ENCODE measurements at regions not wholly inside any gene's neighbourhood (a gene's known extent, or its start where the extent isn't known, plus 50 kb on each side); places are given as distances from the start of the nearest gene placed in this dataset.
A peak's percentile ranks its signal among the peaks of the same experiment; 100 is the strongest.
"Not testable (repeated sequence)": the region's sequence is repeated elsewhere in the genome, so short reads cannot be mapped to it uniquely, and the experiment has no call there.

DNA sequence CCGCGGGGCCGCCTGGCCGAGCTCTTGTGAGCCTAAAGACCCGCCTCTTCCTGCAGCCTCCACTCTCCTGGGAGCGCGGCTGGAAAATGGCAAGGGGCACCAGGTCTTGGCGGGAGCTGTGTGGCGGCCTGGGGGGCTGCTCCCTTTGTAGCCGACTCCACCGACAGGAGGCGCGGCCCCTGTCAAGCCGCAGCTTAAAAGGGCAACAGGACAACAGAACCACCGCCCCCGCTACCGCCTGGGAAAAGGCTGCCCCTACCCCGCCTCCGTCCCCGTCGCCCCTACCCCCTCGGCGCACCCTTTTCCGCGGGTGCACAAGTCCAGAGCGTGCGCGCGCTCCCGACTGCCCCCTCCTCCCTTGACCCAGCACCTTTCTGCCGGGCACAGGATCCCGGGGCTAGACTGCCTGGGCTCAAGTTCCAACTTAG, 60.3 kb downstream of the GOLGA8K start:
- DNase-seq = peak; percentile 56

- not testable (repeated sequence) for DNase-seq
Measured at GRCh38 chr15:32342268-32342667, 60.8 kb downstream of the GOLGA8K start.

DNA sequence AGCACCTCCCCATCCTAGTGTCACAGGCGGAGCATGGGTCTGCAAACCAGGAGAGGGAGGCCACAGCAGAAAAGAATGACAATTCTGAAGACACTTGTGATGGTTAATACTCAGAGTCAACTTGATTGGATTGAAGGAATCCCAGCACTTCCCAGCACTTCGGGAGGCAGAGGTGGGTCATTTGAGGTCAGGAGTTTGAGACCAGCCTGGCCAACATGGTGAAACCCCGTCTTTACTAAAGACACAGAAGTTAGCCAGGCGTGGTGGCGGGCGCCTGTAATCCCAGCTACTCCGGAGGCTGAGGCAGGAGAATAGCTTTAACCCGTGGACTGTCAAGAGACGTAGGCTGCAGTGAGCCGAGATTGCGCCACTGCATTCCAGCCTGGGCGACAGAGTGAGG, 61.6 kb downstream of the GOLGA8K start:
- DNase-seq = not testable (repeated sequence)

- DNase-seq = not testable (repeated sequence)
Measured at GRCh38 chr15:32336804-32337203, 66.3 kb downstream of the GOLGA8K start.

DNA sequence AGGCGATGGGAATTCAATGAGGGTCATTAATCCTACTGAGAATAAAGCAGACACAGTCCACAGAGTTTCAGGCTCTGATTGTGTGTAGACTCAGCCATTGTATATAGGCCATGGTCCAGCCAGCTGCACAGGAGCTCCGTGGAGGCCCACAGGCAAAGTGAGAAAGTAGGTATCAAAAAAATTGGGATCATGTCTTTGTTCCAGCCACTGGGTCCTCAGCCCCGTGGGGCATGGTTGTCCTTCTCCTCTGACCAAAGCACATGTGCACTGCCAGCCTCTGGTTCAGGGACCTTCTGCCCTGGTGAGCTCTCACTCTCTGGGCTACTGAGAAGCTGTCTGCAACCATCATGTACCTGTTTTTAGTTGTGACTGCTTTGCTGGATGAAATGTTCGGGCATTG, 79.7 kb downstream of the GOLGA8K start:
- DNase-seq = not testable (repeated sequence)

- not testable (repeated sequence) for DNase-seq
Measured at GRCh38 chr15:32319247-32319646, 83.8 kb downstream of the GOLGA8K start.

DNA sequence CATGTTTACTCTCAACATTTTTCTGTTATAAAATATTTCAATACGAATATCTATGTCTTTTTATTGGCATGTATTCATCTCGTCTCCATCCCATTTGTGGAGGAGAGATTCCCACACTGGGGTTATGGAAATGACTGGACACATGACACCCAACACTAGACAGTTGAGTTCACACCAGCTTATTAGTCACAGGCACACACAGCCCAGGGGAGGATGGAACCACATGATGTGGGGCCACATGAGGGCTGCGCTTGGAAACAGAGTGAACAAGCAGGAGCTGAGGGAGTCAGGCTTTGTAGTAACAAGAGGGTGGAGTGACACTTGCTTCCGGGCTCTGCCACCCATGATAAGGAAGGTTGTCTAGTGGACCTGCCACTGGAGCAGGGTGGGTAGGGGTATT, 86.6 kb downstream of the GOLGA8K start:
- not testable (repeated sequence) for DNase-seq

DNA sequence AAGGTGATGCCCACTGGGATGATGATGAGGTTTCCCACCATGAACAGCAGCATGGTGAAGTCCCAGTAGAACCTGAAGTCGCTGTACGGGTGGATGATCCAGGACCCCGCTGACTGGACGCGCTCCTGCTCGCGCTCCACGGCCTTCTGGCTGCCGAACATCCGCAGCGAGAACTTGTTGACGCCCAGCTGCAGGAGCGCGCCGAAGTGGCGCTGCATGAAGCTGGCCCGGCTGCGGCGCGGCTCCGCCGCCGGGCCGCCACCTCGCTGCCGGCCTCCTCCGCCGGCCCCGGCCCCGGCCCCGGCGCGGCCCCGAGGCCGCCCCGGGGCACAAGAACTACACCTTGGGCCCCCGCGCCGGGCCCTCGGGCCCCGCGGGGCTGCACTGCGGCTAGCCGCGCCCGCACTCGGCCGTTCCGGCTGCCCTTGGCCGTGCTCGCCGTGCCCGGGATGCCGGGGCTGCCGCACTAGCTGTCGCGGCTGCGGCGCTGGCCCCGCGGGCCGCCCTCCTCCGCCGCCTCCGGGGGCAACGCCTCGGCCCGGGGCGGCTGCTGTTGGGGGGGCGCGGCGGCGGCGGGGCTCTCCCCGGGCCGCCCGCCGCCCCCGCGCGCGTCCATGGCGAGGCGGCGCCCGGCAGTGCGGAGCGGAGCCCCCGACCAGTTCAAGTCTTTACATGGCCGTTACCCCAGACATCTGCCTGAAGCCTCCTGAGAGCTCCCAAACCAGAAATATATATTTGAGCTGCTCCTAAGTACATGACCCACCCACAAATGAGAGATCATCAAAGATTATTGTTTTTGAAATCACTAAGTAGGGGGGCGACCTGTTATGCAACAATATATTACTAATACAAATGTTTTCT, 87.8 kb downstream of the GOLGA8K start:
- DNase-seq = not testable (repeated sequence)

DNA sequence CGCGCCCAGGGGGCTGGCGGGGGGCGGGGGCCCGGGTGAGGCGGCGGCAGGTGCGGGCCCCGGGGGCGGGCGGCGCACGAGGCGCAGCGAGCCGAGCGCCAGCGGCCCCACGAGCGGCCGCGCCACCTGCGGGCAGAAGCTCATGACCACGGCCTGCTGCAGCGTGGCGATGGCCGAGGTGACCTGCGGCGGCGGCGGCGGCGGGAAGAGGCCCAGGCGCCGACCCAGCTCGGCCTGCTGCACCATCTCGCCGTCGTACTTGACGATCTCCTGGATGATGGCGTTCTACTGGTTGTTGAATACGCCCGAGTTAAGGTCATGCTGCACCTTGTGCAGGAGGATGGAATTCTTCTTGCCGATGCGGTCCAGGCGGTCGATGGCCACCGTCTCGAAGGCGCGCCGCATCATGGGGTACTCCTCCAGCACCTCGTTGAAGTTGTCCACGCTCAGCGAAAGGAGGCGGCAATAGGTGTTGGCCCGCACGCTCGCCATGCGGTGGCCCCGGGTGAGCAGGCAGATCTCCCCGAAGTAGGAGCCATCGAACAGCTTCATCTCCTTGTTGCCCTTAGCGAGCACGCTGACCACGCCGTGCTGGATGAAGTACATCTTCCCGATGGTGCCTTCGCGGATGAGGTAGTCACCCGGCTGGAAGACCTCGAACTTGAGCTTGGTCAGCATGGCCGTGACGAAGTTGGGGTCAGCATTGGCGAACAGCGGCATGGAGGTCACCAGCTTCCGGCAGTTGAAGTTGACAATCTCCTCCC, 89.5 kb downstream of the GOLGA8K start:
- DNase-seq = not testable (repeated sequence)

- DNase-seq = not testable (repeated sequence)
Measured at GRCh38 chr15:32312721-32313120, 90.4 kb downstream of the GOLGA8K start.

DNA sequence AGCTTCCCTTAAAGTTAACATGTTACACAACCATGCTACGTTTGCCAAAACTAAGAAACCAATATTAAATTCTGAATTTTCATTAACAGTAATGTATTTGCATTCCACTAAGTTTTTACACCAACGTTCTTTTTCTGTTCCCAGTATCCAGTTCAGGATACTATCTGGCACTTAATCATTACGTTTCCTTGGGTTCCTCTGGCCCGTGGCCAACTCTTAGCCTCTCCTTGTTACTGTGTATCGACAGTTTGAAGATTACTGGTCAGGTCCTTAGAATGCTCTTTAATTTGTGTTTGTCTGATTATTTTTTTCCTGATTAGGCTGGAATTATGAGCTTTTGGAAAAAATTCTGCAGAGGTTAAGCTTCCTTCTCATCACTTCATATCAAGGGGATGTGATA, 95.5 kb downstream of the GOLGA8K start:
- not testable (repeated sequence) for DNase-seq

- not testable (repeated sequence) for DNase-seq
Measured at GRCh38 chr15:32276200-32276830, 126.8 kb downstream of the GOLGA8K start.

GRCh38 chr15:32253958-32254357, 149.1 kb downstream of the GOLGA8K start:
- DNase-seq = not testable (repeated sequence)

DNA sequence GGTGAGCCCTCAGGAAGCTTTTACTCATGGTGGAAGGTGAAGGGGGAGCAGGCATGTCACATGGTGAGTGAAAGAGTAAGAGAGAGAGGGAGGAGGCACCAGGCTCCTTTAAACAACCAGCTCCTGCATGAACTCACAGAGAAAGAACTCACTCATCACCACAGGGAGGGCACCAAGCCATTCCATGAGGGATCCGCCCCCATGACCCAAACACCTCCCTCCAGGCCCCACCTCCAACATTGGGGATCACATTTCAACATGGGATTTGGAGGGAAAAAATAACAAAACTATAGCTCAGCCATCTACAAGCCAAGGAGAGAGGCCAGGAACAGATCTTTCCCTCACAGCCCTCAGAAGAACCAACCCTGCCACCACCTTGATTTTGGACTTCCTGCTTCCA, 153.9 kb downstream of the GOLGA8K start:
- not testable (repeated sequence) for DNase-seq

DNA sequence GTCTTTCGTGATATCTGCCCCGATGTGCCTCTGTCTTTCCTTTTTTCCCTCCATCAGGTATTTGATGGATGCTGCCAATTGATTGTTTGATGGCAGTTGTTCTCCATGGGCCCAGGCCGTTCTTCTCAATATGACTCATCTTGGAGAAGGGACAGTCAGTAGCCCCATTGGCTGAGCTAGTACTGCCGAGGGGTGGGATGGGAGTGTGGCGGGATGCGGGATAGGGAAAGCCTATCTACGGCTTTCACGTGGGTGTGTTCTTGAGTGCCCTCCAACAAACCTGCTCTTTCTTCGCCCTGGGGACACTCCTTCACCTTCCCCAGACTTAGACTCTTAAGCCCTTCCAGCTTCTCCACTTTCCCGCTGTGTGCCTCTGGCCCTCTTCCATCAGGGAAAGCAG, 159.4 kb downstream of the GOLGA8K start:
- DNase-seq = not testable (repeated sequence)

DNA sequence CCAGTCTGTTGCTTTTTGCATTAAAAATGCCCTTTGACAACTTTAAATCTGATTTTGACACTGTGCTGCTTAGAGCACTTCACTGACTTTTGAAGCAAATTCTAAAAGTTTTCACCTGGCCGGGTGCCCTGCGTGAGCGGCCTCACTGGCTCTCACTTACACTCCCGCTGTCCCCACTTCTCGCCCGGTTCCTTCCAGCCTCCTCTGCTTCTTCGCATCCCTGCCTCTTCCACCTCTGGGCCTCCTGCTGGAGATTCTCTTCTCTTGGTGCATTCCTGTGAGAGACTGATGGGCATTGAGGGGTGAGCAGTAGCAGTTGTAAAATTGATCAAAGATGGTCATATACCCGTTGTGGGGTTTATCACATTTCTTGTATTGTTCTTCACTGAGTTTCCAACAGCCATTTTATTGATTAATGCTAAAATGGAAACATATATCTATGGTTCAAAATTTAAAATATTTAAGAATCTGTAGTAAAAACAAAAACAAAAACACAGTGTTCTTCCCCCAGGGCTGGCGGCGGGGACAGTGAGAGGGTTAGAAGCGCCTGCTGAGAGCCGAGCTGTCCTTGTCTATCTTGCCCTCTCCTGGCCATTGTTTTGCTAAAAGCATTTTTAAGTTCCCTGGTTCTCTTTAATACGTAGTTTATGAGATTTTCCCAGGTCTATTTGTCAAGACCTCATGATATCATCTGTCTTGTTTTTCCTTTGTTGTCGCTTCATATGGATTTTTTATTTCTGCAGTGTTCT, 160.1 kb downstream of the GOLGA8K start:
- not testable (repeated sequence) for DNase-seq

DNA sequence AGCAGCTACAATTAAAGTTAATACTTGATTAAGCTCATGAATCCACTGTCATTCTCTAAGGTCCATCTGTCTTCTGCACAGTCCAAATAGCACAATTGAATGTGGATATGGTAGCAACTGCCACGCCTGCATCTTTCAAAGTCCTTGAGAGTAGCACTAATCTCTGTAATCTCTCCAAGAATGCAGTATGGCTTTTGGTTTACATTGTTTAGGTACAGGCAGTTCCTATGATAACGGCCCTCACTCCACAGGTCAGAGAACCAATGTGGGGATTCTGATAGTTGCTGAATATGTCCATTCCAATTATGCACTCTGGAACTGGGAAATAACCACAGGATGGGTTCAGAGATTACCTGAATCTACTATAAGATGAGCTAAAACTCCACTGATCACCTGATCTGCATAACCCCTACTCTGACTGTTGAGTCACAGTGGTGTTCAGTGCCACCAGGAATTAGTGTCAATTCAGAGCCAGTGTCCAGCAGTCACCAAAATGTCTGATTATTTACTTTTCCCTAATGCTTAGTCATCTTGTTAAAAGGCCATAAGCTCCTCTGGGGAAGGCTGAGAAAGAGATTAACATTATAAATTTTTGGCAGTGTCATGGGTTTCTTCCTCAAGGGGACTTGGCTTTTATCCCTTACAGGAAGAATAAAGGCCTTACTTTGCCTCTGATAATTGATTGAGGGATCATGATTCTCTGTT, 175.5 kb downstream of the GOLGA8K start:
- not testable (repeated sequence) for DNase-seq

DNA sequence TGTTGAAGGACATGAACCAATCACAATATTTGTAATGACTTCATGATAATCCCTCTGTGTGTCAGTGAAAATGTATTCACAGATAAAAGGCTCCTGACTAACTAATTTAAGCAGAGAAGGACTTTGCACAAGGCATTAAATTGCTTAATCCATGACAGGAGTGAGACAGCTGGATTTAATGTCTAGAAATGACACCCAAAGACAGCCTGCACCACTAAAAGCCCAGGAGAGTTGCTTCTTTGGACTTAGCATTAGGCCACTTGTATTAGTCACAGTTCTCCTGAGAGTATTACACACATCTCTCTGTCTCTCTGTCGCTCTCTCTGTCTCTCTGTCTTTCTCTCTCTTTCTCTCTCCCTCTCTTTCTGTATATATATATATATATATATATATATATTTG, 180.4 kb downstream of the GOLGA8K start:
- no peak for DNase-seq

Data from activated CD8-positive, alpha-beta memory T cell treated with anti-CD3 and anti-CD28 coated beads for 24 hours (primary cell).